ENCODE measurements at regions not wholly inside any gene's neighbourhood (a gene's known extent, or its start where the extent isn't known, plus 50 kb on each side); places are given as distances from the start of the nearest gene placed in this dataset.
"Not testable (repeated sequence)": the region's sequence is repeated elsewhere in the genome, so short reads cannot be mapped to it uniquely, and the experiment has no call there.

- no peak for DNase-seq
Measured at GRCh38 chr1:181260994-181261393, 172.5 kb downstream of the IER5 start.

- DNase-seq: no peak
Measured at GRCh38 chr1:181262069-181262468, 173.6 kb downstream of the IER5 start.

DNA sequence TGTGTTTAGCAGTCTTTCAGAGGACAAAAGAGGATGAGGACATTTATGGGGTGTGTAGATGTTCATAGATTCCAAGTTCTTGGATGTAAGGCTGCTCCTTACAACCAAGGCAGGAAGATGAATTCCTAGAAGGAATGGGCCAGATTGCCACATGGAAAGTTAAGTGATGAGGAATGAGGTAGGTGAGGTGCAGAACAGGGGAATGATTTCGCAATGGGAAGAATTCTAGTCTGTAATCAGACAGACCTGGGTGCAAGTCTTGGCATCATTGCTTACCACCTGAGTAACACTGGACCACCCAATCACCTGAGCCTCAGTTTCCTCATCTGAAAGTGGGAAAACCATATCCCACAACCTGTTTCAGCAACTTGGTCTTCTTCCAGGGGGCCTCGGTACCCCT lies 174.9 kb downstream of the IER5 start:
- DNase-seq: no peak

DNA sequence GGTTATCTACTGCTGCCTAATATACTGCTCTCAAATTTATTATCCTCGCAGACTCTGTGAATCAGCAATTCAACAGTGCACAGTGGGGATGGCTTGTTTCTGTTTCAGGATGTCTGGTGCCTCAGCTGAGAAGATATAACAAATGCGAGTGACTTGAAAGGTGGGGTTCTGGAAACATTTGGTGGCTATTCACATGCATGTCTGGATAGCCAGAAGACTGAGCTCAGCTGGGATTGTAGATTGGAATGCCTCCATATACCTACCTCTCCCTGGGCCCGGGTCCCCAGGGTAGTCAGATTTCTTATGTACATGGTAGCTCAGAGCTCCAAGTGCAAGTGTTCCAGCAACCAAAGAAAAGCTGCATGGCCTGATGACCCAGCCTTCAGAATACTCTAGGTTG lies 176.3 kb downstream of the IER5 start:
- no peak for DNase-seq

- DNase-seq: no peak
Measured at GRCh38 chr1:181284978-181285377, 196.5 kb downstream of the IER5 start.

GRCh38 chr1:181295217-181295616 lies 188.1 kb upstream of the CACNA1E start:
- no peak for DNase-seq

GRCh38 chr1:181296180-181296579 lies 187.1 kb upstream of the CACNA1E start:
- no peak for DNase-seq

- no peak for DNase-seq
Measured at GRCh38 chr1:181308098-181308497, 175.2 kb upstream of the CACNA1E start.

GRCh38 chr1:181310560-181310959 lies 172.8 kb upstream of the CACNA1E start:
- no peak for DNase-seq

DNA sequence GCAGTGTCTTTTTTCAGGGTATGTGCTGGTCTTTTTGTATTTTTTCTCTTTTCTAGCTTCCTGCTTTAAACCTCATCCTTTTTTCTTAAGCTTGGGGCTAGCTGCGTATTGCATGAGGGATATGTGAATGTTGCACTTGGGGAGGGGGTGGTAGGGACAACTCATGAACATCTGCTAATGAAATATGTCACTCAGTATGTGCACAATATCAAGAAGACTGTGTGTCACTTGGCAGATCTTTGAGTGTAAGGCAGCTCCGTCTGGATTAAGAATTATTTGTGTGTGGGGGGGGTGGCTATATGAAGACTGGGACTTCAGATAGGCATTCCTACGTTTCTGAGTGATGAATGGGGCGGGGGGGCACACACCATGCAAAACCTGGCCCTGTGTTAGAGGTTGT lies 170.4 kb upstream of the CACNA1E start:
- DNase-seq: no peak

- no peak for DNase-seq
Measured at GRCh38 chr1:181313466-181313865, 169.9 kb upstream of the CACNA1E start.

GRCh38 chr1:181314010-181314409 lies 169.3 kb upstream of the CACNA1E start:
- no peak for DNase-seq

- no peak for DNase-seq
Measured at GRCh38 chr1:181314959-181315358, 168.4 kb upstream of the CACNA1E start.

- no peak for DNase-seq
Measured at GRCh38 chr1:181317261-181317930, 165.9 kb upstream of the CACNA1E start.

GRCh38 chr1:181318022-181318857 lies 165.1 kb upstream of the CACNA1E start:
- DNase-seq: no peak

DNA sequence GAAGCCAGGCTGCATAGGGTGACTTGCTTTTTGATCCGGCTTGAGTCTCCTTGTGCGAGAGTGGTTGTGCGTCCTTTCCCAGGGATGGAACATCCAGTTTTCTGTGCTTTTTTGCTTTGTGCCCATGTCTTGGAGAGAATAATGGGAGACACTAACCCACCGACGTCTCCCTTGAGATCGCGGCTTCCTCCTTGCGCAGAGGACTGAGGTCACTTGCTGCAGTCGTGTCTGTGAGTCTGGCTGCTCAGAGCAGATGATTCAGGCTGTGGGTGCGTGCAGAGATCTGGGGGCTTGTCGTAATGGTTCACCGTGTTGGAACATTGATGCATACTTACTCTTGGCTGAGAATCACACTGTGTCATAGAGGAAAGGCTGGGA lies 164.5 kb upstream of the CACNA1E start:
- DNase-seq: no peak

GRCh38 chr1:181319907-181320306 lies 163.4 kb upstream of the CACNA1E start:
- no peak for DNase-seq

GRCh38 chr1:181324797-181325616 lies 158.3 kb upstream of the CACNA1E start:
- no peak for DNase-seq

GRCh38 chr1:181325765-181326164 lies 157.6 kb upstream of the CACNA1E start:
- not testable (repeated sequence) for DNase-seq

DNA sequence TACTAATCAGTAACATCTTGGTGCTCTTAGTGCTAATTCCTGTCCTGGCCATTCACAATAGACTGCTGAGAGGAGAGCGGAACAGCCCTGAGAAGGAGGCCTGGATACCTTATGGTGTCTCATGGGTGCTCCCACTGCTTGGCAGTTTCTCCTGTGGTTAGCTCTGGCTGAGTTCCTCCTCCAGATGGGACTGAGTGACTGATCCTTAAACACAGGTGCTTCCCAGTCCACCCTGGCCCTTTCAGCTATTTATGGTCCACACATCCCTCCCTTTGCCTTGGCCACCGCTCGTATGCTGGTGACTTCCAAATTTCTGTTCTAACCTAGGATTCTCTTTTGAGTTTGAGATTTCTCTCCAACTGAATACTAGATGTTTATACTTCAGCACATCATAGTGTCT lies 157.0 kb upstream of the CACNA1E start:
- no peak for DNase-seq

- no peak for DNase-seq
Measured at GRCh38 chr1:181327796-181328195, 155.5 kb upstream of the CACNA1E start.

DNA sequence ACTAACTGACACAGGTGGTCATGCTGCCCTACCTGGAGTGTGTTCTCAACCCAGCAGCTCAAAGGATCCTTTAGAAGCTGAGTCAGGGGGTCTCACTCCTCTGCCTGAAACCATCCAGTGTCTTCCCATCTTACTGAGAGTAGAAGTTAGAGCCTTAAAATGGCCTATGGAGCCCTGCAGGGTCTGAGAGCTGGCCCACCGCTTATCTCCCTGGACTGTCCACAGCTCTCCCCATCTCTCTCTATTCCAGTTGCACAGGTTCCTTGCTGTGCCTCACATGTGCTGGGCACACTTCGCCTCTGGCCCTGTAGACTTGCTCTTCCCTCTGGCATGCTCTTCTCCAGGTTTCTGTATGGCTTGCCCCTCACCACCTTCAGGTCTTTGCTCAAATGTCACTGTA lies 148.6 kb upstream of the CACNA1E start:
- DNase-seq: no peak

DNA sequence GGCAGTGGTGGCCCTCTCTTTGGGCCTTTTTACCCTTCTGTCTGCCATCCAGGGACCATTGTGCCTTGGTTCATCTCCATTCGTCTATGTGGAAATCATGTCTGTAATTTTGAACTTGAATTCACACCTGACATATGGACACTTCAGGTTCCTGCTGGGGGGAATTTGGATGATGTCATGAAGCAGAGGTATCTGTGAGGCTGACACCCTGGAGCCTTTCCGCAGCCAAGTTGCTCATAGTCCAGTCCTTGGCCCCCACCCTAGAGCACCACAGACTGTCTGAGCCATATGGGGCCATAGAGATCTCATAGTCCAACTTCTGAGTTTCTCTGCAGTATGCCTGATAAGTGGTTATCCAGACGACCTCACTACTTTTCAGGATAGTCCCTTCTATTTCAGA lies 147.7 kb upstream of the CACNA1E start:
- no peak for DNase-seq

Measured in NCI-H1417 treated with DMSO at 0.1 percent for 48 hours (cell line).